HG03159 (cell line): ENCODE measurements at regions not wholly inside any gene's neighbourhood (a gene's known extent, or its start where the extent isn't known, plus 50 kb on each side); places are given as distances from the start of the nearest gene placed in this dataset.
"Not testable (repeated sequence)": the region's sequence is repeated elsewhere in the genome, so short reads cannot be mapped to it uniquely, and the experiment has no call there.

Experiments
- ATAC-seq: cut with Tn5 transposase; IDR thresholded peaks from one replicate; pipeline ENCODE4 v1.9.1; 2021; ENCODE audit warnings: mild to moderate bottlenecking, moderate library complexity; ENCODE audit not compliant: unreplicated experiment

- no peak for ATAC-seq
Observed at GRCh38 chr5:13356226-13356625, 588.3 kb downstream of the DNAH5 start.

GRCh38 chr5:13354611-13355010, 589.9 kb downstream of the DNAH5 start:
- ATAC-seq = no peak

- no peak for ATAC-seq
Observed at GRCh38 chr5:13350767-13351166, 593.7 kb downstream of the DNAH5 start.

- ATAC-seq = no peak
Observed at GRCh38 chr5:13348568-13348967, 595.9 kb downstream of the DNAH5 start.

- no peak for ATAC-seq
Observed at GRCh38 chr5:13346401-13346800, 598.1 kb downstream of the DNAH5 start.

- ATAC-seq = no peak
Observed at GRCh38 chr5:13339093-13339492, 605.4 kb downstream of the DNAH5 start.

- ATAC-seq = not testable (repeated sequence)
Observed at GRCh38 chr5:13335026-13335425, 609.5 kb downstream of the DNAH5 start.

GRCh38 chr5:13331585-13331984, 612.9 kb downstream of the DNAH5 start:
- no peak for ATAC-seq

- ATAC-seq = no peak
Observed at GRCh38 chr5:13328316-13328715, 616.2 kb downstream of the DNAH5 start.

- ATAC-seq = no peak
Observed at GRCh38 chr5:13325765-13326164, 618.7 kb downstream of the DNAH5 start.

- ATAC-seq = no peak
Observed at GRCh38 chr5:13322769-13323168, 621.7 kb downstream of the DNAH5 start.

- ATAC-seq = no peak
Observed at GRCh38 chr5:13317654-13318053, 626.8 kb downstream of the DNAH5 start.

- no peak for ATAC-seq
Observed at GRCh38 chr5:13316176-13316575, 628.3 kb downstream of the DNAH5 start.

GRCh38 chr5:13307480-13307879, 637.0 kb downstream of the DNAH5 start:
- ATAC-seq = no peak

GRCh38 chr5:13303445-13303844, 641.0 kb downstream of the DNAH5 start:
- no peak for ATAC-seq

- no peak for ATAC-seq
Observed at GRCh38 chr5:13278811-13279210, 665.7 kb downstream of the DNAH5 start.

GRCh38 chr5:13278148-13278547, 666.3 kb downstream of the DNAH5 start:
- no peak for ATAC-seq

- no peak for ATAC-seq
Observed at GRCh38 chr5:13276156-13276555, 668.3 kb downstream of the DNAH5 start.

- no peak for ATAC-seq
Observed at GRCh38 chr5:13263701-13264100, 680.8 kb downstream of the DNAH5 start.

- no peak for ATAC-seq
Observed at GRCh38 chr5:13253111-13253510, 691.4 kb downstream of the DNAH5 start.

GRCh38 chr5:13252699-13253098, 691.8 kb downstream of the DNAH5 start:
- no peak for ATAC-seq

GRCh38 chr5:13251623-13252376, 692.7 kb downstream of the DNAH5 start:
- ATAC-seq = no peak
